Astrocyte (in vitro differentiated cells and primary cell): ENCODE measurements at regions not wholly inside any gene's neighbourhood (a gene's known extent, or its start where the extent isn't known, plus 50 kb on each side); places are given as distances from the start of the nearest gene placed in this dataset.

Experiments
- EZH2 ChIP-seq: IDR thresholded peaks from 2 replicates; pipeline ENCODE4 v1.6.1; 2012; ENCODE audit warnings: mild to moderate bottlenecking, low read length, inconsistent platforms; ENCODE audit not compliant: insufficient read depth
- TF ChIP-seq, protein P1 (sequence below): IDR thresholded peaks from 2 replicates; pipeline ENCODE4 v1.5.1; 2011; ENCODE audit warnings: low read depth, mild to moderate bottlenecking, inconsistent platforms, low read length, moderate library complexity; ENCODE audit not compliant: insufficient read depth

DNA sequence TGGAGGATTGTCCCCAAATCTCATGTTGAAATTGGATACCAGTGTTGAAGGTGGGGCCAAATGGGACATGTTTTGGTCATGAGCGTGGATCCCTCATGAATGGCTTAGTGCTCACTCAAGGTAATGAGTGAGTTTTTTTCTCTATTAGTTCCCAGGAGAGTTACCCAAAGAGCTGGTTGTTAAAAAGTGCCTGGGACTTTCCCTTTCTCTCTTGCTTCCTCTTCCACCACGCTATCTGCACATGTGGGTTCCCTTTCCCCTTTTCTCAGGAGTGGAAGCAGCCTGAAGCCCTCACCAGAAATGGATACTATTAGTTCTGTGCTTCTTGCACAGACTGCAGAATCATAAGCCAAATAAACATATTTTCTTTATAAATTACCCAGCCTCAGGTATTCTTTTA, 465.4 kb downstream of the FSCB start:
- TF ChIP-seq, protein P1, sequence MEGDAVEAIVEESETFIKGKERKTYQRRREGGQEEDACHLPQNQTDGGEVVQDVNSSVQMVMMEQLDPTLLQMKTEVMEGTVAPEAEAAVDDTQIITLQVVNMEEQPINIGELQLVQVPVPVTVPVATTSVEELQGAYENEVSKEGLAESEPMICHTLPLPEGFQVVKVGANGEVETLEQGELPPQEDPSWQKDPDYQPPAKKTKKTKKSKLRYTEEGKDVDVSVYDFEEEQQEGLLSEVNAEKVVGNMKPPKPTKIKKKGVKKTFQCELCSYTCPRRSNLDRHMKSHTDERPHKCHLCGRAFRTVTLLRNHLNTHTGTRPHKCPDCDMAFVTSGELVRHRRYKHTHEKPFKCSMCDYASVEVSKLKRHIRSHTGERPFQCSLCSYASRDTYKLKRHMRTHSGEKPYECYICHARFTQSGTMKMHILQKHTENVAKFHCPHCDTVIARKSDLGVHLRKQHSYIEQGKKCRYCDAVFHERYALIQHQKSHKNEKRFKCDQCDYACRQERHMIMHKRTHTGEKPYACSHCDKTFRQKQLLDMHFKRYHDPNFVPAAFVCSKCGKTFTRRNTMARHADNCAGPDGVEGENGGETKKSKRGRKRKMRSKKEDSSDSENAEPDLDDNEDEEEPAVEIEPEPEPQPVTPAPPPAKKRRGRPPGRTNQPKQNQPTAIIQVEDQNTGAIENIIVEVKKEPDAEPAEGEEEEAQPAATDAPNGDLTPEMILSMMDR: no peak
- TF ChIP-seq EZH2: no peak
